HepG2 (cell line): ENCODE measurements at regions not wholly inside any gene's neighbourhood (a gene's known extent, or its start where the extent isn't known, plus 50 kb on each side); places are given as distances from the start of the nearest gene placed in this dataset.

Experiments
- ATAC-seq: fragments of 200-7000 bp; cut with Tn5 transposase; 3 replicates; pipeline ENCODE4 v1.9.1; 2020; ENCODE audit warnings: mild to moderate bottlenecking, moderate library complexity
- BruUV-seq: library from RNA; stranded (reverse); fragments of 400-500 nt; replicated peaks from 2 replicates; lab custom pipeline; 2021; lab: Mats Ljungman, UMichigan
- CTCF ChIA-PET: fragments of 300-600 bp; formaldehyde crosslinking; extraction: SDS; loops from one replicate; lab custom pipeline; 2021; ENCODE audit warnings: low total read pairs, inconsistent platforms, low intra/inter-chr PET ratio; lab: Yijun Ruan, JAX
- POLR2A ChIA-PET: fragments of 350-600 bp; sonication (Branson Sonifier 250); formaldehyde crosslinking; loops from one replicate; lab custom pipeline; 2020; ENCODE audit warnings: antibody characterized with exemption, inconsistent platforms; lab: Yijun Ruan, JAX
- DNase-seq: peaks from one replicate; pipeline ENCODE4 v3.0.0-alpha.2; 2015; ENCODE audit warnings: low spot score
- FAIRE-seq: peaks from 3 replicates; lab custom pipeline; 2011; peaks lifted over from hg19 to GRCh38; lab: Jason Lieb, UNC
- H2AFZ ChIP-seq: one replicate; pipeline ENCODE4 v1.6.1; 2011; ENCODE audit warnings: low read length, inconsistent platforms
- H3K27ac ChIP-seq: fragments of 300-600 bp; 3 replicates; pipeline ENCODE4 v1.8.0; 2011; ENCODE audit warnings: mixed run types, mild to moderate bottlenecking, mixed read lengths, low read length, inconsistent platforms; ENCODE audit not compliant: insufficient read depth; ENCODE audit errors: extremely low read length
- H3K27me3 ChIP-seq, 2 experiments: fragments of 200-600 bp in 1 of 2; 2 replicates in 1 of 2; 3 replicates in 1 of 2; pipeline versions ENCODE4 v1.6.0 to v1.8.0; 2011; ENCODE audit warnings: low read length in 2 of 2, mild to moderate bottlenecking in 2 of 2, moderate library complexity in 2 of 2, inconsistent platforms in 1 of 2; ENCODE audit not compliant: insufficient read depth in 2 of 2, control insufficient read depth in 1 of 2
- H3K36me3 ChIP-seq, 2 experiments: fragments of 200-600 bp in 1 of 2; replicated peaks in 1 of 2; 2 replicates in 1 of 2; 3 replicates in 1 of 2; pipeline versions ENCODE4 v1.5.1 to v1.8.0; 2011; ENCODE audit warnings: low read length in 2 of 2, inconsistent platforms in 1 of 2; ENCODE audit not compliant: insufficient read depth in 2 of 2, control insufficient read depth in 1 of 2
- H3K4me1 ChIP-seq: 2 replicates; pipeline ENCODE4 v1.5.1; 2012; ENCODE audit warnings: low read length, inconsistent platforms; ENCODE audit not compliant: insufficient read depth
- H3K4me2 ChIP-seq: 2 replicates; pipeline ENCODE4 v1.6.0; 2011; ENCODE audit warnings: low read depth, low read length, inconsistent platforms
- H3K4me3 ChIP-seq, 3 experiments: fragments of 200-600 bp in 1 of 3; sonication (generic), shearing (Covaris generic) in 1 of 3; replicated peaks in 1 of 3; 2 replicates each; pipeline ENCODE4 v1.5.1; 2011 to 2016; ENCODE audit warnings: low read length in 3 of 3, inconsistent platforms in 2 of 3, low read depth in 2 of 3, mild to moderate bottlenecking in 2 of 3, control low read depth in 1 of 3, mixed read lengths in 1 of 3; ENCODE audit not compliant: insufficient read depth in 1 of 3
- H3K79me2 ChIP-seq: one replicate; pipeline ENCODE4 v1.6.1; 2011; ENCODE audit warnings: low read length, inconsistent platforms; ENCODE audit not compliant: insufficient read depth
- H3K9ac ChIP-seq: 2 replicates; pipeline ENCODE4 v1.6.0; 2011; ENCODE audit warnings: mild to moderate bottlenecking, low read depth, low read length, inconsistent platforms; ENCODE audit not compliant: insufficient read depth
- H3K9me3 ChIP-seq: 2 replicates; pipeline ENCODE4 v1.5.1; 2012; ENCODE audit warnings: mild to moderate bottlenecking, low read length
- H4K20me1 ChIP-seq: 2 replicates; pipeline ENCODE4 v1.6.0; 2011; ENCODE audit warnings: inconsistent platforms, mild to moderate bottlenecking, low read length, moderate library complexity; ENCODE audit not compliant: insufficient read depth
- AKAP8 ChIP-seq: sonication (generic); formaldehyde crosslinking; IDR thresholded peaks from 2 replicates; pipeline ENCODE4 v1.5.1; 2020; ENCODE audit warnings: mild to moderate bottlenecking, missing genetic modification reagents
- ATRX ChIP-seq: sonication (generic); formaldehyde crosslinking; IDR thresholded peaks from 2 replicates; pipeline ENCODE4 v1.4.0; 2020; ENCODE audit warnings: missing genetic modification reagents, borderline replicate concordance
- FIP1L1 ChIP-seq: fragments of 200-400 bp; formaldehyde crosslinking; IDR thresholded peaks from 2 replicates; pipeline ENCODE4 v1.6.1; 2018; ENCODE audit warnings: low read depth, mild to moderate bottlenecking, low read length, moderate library complexity, borderline replicate concordance; ENCODE audit not compliant: insufficient read depth
- GATA4 ChIP-seq: sonication (generic); IDR thresholded peaks from 2 replicates; pipeline ENCODE4 v1.6.1; 2016; ENCODE audit warnings: antibody characterized with exemption, low read depth, borderline replicate concordance
- KDM6A ChIP-seq: IDR thresholded peaks from 2 replicates; pipeline ENCODE4 v1.6.1; 2016; ENCODE audit warnings: low read depth
- MEF2D ChIP-seq: sonication (generic); formaldehyde crosslinking; IDR thresholded peaks from 2 replicates; pipeline ENCODE4 v1.5.1; 2020; ENCODE audit warnings: mild to moderate bottlenecking, missing genetic modification reagents
- MYPOP ChIP-seq: sonication (generic); formaldehyde crosslinking; IDR thresholded peaks from 2 replicates; pipeline ENCODE4 v1.8.1; 2023; ENCODE audit warnings: mild to moderate bottlenecking, moderate library complexity, missing genetic modification reagents
- PAXIP1 ChIP-seq: sonication (generic); formaldehyde crosslinking; conservative IDR thresholded peaks from 2 replicates; pipeline ENCODE4 v1.4.0; 2020; ENCODE audit warnings: mild to moderate bottlenecking, missing genetic modification reagents, moderate library complexity
- RORA ChIP-seq: sonication (generic); formaldehyde crosslinking; IDR thresholded peaks from 2 replicates; pipeline ENCODE4 v1.5.0; 2020; ENCODE audit warnings: mild to moderate bottlenecking, missing genetic modification reagents, moderate library complexity
- SMAD1 ChIP-seq: sonication (generic); formaldehyde crosslinking; IDR thresholded peaks from 2 replicates; pipeline ENCODE4 v1.4.0; 2020; ENCODE audit warnings: missing genetic modification reagents, low read depth, mild to moderate bottlenecking, borderline replicate concordance
- SNAPC2 ChIP-seq: sonication (generic); formaldehyde crosslinking; IDR thresholded peaks from 2 replicates; pipeline ENCODE4 v1.8.1; 2022; ENCODE audit warnings: mild to moderate bottlenecking, missing genetic modification reagents
- U2AF1 ChIP-seq: fragments of 200-400 bp; formaldehyde crosslinking; optimal IDR thresholded peaks from 2 replicates; pipeline ENCODE3; 2017; ENCODE audit warnings: mild to moderate bottlenecking, low read depth, low read length
- ZNF205 ChIP-seq: IDR thresholded peaks from 2 replicates; pipeline ENCODE4 v1.6.1; 2018; ENCODE audit warnings: missing biosample characterization, missing genetic modification reagents
- ZNF234 ChIP-seq: sonication (generic); formaldehyde crosslinking; conservative IDR thresholded peaks from 2 replicates; pipeline ENCODE4 v1.5.1; 2020; ENCODE audit warnings: mild to moderate bottlenecking, missing genetic modification reagents
- ZNF343 ChIP-seq: sonication (generic); formaldehyde crosslinking; IDR thresholded peaks from 2 replicates; pipeline ENCODE4 v1.4.0; 2020; ENCODE audit warnings: mild to moderate bottlenecking, missing genetic modification reagents
- in situ Hi-C: cut with HindIII; loops from 2 replicates; pipeline ENCODE4 v1.10.0; 2017; ENCODE audit warnings: low pct_unique_long_range_greater_than_20kb; ENCODE audit not compliant: extremely low pct_ligation_motif_present
- intact Hi-C: fragments of 100-400 bp; cut with micrococcal nuclease; formaldehyde crosslinking; loops from one replicate; pipeline ENCODE4 v1.10.0; 2022; ENCODE audit not compliant: unreplicated experiment
- TF ChIP-seq, protein P1 (sequence below): sonication (generic); formaldehyde crosslinking; IDR thresholded peaks from 2 replicates; pipeline ENCODE4 v1.5.1; 2020; ENCODE audit warnings: mild to moderate bottlenecking, missing genetic modification reagents, borderline replicate concordance
- TF ChIP-seq, protein P2 (sequence below): sonication (generic); formaldehyde crosslinking; conservative IDR thresholded peaks from 2 replicates; pipeline ENCODE4 v1.4.0; 2020; ENCODE audit warnings: missing genetic modification reagents

GRCh38 chr5:155507363-155507762 lies 493.8 kb downstream of the KIF4B start:
- Histone ChIP-seq H3K36me3 (no peaks in the 10 kb centered on the region), H3K4me3 (no peak overlapping the region), H3K9ac (no peak overlapping the region), H3K4me1 (peaks cover 20% of the 10 kb centered on the region), H3K9me3 (no peaks in the 10 kb centered on the region), H3K79me2 (no peaks in the 10 kb centered on the region), H3K4me2 (no peak overlapping the region), H2AFZ (no peak overlapping the region), H3K27ac (no peak overlapping the region), H3K27me3 (no peaks in the 10 kb centered on the region), H4K20me1 (no peaks in the 10 kb centered on the region)
- in situ Hi-C loops (no loop called here), intact Hi-C loops (no loop called here)
- no peak for TF ChIP-seq U2AF1
- no peak for TF ChIP-seq MYPOP
- TF ChIP-seq, protein P1, sequence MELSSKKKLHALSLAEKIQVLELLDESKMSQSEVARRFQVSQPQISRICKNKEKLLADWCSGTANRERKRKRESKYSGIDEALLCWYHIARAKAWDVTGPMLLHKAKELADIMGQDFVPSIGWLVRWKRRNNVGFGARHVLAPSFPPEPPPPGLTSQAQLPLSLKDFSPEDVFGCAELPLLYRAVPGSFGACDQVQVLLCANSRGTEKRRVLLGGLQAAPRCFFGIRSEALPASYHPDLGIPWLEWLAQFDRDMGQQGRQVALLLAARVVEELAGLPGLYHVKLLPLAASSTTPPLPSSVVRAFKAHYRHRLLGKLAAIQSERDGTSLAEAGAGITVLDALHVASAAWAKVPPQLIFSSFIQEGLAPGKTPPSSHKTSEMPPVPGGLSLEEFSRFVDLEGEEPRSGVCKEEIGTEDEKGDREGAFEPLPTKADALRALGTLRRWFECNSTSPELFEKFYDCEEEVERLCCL (CRISPR knock-in tag) = no peak
- no peak for TF ChIP-seq FIP1L1
- TF ChIP-seq ZNF205 (CRISPR knock-in tag) = no peak
- no peak for TF ChIP-seq PAXIP1 (CRISPR knock-in tag)
- TF ChIP-seq AKAP8 (CRISPR knock-in tag) = no peak
- TF ChIP-seq ZNF234 (CRISPR knock-in tag) = no peak
- TF ChIP-seq RORA (CRISPR knock-in tag) = no peak
- TF ChIP-seq ZNF343 = no peak
- no peak for TF ChIP-seq SMAD1 (CRISPR knock-in tag)
- no peak for TF ChIP-seq SNAPC2
- TF ChIP-seq GATA4 = no peak
- no peak for TF ChIP-seq ATRX (CRISPR knock-in tag)
- no peak for TF ChIP-seq KDM6A (CRISPR knock-in tag)
- TF ChIP-seq, protein P2, sequence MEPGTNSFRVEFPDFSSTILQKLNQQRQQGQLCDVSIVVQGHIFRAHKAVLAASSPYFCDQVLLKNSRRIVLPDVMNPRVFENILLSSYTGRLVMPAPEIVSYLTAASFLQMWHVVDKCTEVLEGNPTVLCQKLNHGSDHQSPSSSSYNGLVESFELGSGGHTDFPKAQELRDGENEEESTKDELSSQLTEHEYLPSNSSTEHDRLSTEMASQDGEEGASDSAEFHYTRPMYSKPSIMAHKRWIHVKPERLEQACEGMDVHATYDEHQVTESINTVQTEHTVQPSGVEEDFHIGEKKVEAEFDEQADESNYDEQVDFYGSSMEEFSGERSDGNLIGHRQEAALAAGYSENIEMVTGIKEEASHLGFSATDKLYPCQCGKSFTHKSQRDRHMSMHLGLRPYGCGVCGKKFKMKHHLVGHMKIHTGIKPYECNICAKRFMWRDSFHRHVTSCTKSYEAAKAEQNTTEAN (CRISPR knock-in tag) = no peak
- TF ChIP-seq MEF2D = no peak
- POLR2A ChIA-PET = no interaction called here
- FAIRE-seq (no peak), DNase-seq (no peak), ATAC-seq (no peak)
- CTCF ChIA-PET = no interaction called here
- no TSS peak for BruUV-seq
